Tongue (tissue), 1 donor: ENCODE measurements at regions not wholly inside any gene's neighbourhood (a gene's known extent, or its start where the extent isn't known, plus 50 kb on each side); places are given as distances from the start of the nearest gene placed in this dataset.
"Not testable (repeated sequence)": the region's sequence is repeated elsewhere in the genome, so short reads cannot be mapped to it uniquely, and the experiment has no call there.

ENCODE experiments used
- DNase-seq: peaks from one replicate; pipeline ENCODE4 v3.0.0-alpha.2; 2015

- DNase-seq = no peak
Measured at GRCh38 chr12:75665216-75665615, 153.8 kb upstream of the KRR1 start.

GRCh38 chr12:75662511-75663159 lies 151.2 kb upstream of the KRR1 start:
- DNase-seq = no peak

GRCh38 chr12:75661908-75662307 lies 150.5 kb upstream of the KRR1 start:
- peak; percentile 40 for DNase-seq

GRCh38 chr12:75660805-75661404 lies 149.5 kb upstream of the KRR1 start:
- DNase-seq = no peak

- DNase-seq = no peak
Measured at GRCh38 chr12:75660107-75660530, 148.7 kb upstream of the KRR1 start.

- peak; percentile 53 for DNase-seq
Measured at GRCh38 chr12:75658901-75659823, 147.8 kb upstream of the KRR1 start.

GRCh38 chr12:75658286-75658685 lies 146.9 kb upstream of the KRR1 start:
- DNase-seq = no peak

GRCh38 chr12:75657831-75658230 lies 146.4 kb upstream of the KRR1 start:
- no peak for DNase-seq

GRCh38 chr12:75657354-75657753 lies 145.9 kb upstream of the KRR1 start:
- DNase-seq = not testable (repeated sequence)

GRCh38 chr12:75656648-75657047 lies 145.2 kb upstream of the KRR1 start:
- no peak for DNase-seq

- DNase-seq = no peak
Measured at GRCh38 chr12:75656210-75656609, 144.8 kb upstream of the KRR1 start.

- no peak for DNase-seq
Measured at GRCh38 chr12:75655315-75655806, 144.0 kb upstream of the KRR1 start.

- no peak for DNase-seq
Measured at GRCh38 chr12:75651342-75651695, 139.9 kb upstream of the KRR1 start.

- DNase-seq = no peak
Measured at GRCh38 chr12:75650595-75651341, 139.4 kb upstream of the KRR1 start.

- no peak for DNase-seq
Measured at GRCh38 chr12:75650100-75650499, 138.7 kb upstream of the KRR1 start.

GRCh38 chr12:75648856-75649255 lies 137.4 kb upstream of the KRR1 start:
- no peak for DNase-seq

- peak; percentile 20 for DNase-seq
Measured at GRCh38 chr12:75646329-75647210, 135.2 kb upstream of the KRR1 start.

- no peak for DNase-seq
Measured at GRCh38 chr12:75644472-75645072, 133.2 kb upstream of the KRR1 start.

GRCh38 chr12:75643119-75643518 lies 131.7 kb upstream of the KRR1 start:
- not testable (repeated sequence) for DNase-seq

GRCh38 chr12:75642226-75642625 lies 130.8 kb upstream of the KRR1 start:
- DNase-seq = no peak
